GM19043 (cell line): ENCODE measurements at regions not wholly inside any gene's neighbourhood (a gene's known extent, or its start where the extent isn't known, plus 50 kb on each side); places are given as distances from the start of the nearest gene placed in this dataset.
"Not testable (repeated sequence)": the region's sequence is repeated elsewhere in the genome, so short reads cannot be mapped to it uniquely, and the experiment has no call there.

Source experiments
- ATAC-seq: cut with Tn5 transposase; IDR thresholded peaks from one replicate; pipeline ENCODE4 v1.9.1; 2021; ENCODE audit warnings: low read depth; ENCODE audit not compliant: unreplicated experiment

DNA sequence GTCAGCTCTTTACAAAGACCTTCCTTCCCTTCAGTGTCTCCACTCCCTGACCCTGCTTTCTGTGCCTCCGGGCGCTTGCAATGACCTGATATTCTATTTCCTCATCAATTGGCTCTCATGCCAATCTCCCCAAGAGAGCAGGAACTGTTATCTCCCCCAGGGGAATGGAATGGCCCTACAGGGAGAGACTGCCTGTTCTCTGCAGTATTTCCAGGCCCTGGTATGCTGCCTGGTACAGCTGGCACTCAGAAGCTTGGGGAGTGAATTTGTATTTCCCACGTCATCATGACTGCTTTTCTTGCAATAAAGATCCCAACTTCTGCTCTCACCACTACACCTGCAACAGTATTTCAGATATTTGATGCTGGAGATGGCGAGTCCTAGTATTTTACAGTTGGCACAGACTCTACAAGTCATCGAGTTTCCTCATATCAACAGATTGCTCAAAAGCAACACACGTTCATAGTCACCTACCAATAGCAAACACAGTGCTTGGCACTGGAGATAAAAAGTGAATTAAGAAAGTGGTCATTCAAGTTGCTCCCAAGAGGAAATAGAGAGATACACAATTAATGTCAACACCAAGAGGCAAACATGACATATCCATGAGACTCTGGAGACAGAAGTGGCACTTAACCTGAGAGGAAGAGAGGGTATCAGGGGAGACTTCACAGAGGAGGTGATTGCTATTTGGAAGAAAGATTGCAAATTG lies 90.5 kb upstream of the EGFL6 start:
- ATAC-seq: no peak

DNA sequence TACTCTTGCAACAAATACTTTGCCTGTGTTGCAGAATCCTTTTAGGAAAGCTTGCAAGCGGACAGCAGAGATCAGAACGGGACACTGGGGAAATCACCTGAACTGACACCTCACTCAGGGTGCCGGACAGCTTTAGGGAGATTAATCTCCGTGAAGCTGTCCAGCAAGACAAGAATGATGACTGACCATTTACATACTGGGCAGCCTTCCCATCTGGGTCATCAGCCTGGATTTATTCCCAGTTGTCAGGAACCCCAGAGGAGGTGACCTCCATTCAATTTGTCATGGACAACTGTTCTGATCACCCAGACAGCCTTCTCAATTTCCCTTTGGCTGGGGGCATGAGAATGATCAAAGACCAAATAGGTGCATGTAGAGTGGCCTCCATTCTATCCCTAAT lies 93.0 kb upstream of the EGFL6 start:
- no peak for ATAC-seq

DNA sequence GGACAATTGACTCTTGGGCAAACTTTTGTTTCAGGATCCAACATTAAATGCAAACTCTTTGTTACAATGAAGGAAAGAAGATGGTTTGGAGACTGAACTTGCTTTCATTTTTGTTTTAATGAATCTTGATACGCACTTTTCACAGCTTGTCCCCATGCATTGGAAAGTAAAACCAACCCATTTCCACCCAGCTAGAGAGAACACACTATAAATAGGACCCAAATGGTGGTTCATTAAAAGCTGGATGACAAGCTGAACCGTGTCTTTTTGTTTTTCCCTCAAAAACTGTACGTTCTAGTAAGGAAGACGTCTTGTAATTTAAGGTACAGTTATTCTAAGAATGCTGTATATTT lies 95.3 kb upstream of the EGFL6 start:
- peak; percentile 44 for ATAC-seq

DNA sequence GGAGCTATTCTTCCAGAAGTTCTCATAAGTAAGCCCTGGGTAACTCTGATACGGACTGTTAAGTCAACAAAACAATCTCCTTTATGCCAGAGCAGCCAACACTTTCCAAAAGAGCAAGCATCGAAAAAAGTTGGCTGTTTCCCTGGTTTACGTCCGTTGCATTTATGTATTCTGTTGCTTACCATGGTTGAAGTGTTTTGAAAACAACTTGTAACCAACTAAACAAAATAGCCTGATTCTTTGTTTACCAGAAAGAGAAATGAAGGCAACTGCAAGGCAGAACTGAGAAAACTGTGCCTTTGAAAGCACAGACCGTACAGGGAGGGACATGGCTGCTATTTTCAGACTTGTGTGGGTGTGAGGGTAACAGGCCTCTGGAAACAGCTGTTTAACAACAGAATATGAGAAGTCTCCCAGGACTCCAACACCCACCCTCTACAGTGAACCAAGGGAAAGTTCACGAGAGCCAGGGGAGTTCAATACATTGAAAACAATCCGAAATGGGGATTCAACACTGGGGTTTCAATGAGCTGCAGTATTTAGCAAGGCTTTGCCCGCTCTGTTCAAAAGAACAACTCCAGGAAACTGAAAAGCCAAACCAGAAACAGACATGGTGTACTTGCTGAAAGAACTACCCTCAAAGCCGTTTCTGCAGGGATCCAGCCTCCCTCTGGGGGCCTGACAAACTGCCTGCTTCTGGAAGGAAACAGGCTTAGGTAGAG lies 95.8 kb upstream of the EGFL6 start:
- ATAC-seq: peak; percentile 80

DNA sequence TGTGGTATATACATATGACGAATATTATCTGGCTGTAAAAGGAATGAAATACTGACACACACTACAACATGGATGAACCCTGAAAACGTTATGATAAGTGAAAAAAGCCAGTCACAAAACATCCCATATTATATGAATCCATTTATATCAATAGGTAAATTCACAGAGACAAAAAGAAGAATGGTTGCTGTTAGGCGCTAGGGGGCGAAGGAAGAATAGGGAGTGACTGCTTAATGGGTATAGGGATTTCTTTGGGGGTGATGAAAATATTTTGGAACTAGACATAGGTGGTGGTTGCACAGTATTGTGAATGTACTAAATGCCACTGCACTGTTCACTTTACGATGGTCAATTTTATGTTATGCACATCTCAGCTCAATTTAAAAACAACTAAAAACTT lies 96.4 kb upstream of the EGFL6 start:
- no peak for ATAC-seq

DNA sequence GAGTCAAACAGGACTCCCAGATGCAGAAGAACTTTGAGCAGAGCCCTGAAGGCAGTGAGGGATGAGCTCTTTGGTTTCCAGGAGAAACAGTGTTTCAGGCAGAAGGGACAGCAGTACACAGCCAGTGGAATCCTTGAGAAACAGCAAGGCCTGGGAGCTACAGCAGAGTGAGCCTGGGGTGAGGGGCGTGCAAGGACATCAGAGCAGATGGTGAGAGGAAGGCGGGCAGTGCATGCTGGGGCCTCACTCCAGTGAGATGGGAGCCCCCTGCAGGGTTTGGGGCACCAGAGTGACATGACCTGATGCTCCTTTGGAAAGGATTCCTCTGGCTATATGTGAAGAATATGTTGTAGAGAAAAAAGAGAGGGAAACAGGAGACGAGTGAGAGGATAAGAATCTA lies 98.1 kb upstream of the EGFL6 start:
- no peak for ATAC-seq

DNA sequence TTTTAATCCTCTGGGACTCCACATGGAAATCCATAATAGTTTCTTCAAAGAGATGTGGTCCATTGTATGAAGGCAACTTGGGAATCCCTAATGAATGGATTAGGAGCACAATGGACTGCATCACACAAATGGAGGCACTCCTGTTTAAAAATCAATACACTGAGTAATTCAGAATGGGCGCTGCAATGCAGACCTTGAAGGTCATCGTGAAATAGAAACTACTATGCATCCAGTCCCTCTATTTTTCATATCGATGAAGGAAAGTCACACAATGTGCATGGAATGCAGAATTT lies 98.8 kb upstream of the EGFL6 start:
- no peak for ATAC-seq

DNA sequence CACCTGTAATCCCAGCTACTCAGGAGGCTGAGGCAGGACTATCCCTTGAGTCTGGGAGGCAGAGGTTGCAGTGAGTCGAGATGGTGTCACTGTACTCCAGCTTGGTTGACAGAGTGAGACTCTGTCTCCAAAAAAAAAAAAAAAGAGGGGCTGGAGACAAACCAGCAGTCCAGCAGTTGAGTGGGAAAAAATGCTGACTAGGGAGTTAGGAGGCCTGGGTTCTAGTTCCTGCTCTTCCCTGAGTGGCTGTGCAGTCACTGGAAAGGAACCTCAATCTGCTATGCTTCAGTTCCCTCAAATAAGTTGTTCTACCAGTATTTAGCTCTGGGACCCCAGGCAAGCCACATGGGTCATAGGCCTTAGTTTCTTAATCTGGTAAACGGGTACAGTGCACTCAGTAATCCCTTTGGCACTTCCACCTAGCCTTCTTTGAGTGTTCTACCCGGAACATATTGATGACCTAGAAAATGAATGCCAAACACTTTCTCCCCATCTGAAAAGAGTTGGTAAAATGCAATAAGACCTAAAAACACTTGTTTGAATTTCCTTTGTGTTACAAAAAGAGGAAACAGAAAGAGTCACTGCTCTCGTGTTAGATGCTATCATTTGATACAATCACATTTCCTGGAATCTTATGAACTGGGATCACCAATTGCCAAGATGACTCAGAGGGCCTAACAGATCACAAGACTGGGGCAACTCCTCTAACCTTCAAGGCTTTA lies 99.3 kb upstream of the EGFL6 start:
- ATAC-seq: no peak

DNA sequence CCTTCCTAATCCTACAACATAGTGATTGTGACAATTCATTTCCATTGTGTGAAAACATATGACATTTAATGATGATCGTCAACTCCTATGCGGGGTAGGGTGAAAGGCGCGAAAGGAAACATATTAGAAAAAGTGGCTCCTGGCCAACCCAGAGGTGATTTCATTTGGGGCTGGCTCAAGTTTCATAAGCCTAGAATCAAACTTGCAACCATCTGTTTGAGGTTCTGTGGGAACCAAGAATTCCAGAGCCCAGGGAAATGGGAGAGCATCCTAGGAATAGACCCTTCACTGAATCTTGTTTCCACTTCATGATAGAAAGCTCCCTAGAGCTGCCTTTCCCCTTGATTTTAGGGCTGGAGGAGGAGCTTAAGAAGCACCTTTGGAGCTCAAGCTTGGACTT lies 101.3 kb upstream of the EGFL6 start:
- ATAC-seq: no peak

DNA sequence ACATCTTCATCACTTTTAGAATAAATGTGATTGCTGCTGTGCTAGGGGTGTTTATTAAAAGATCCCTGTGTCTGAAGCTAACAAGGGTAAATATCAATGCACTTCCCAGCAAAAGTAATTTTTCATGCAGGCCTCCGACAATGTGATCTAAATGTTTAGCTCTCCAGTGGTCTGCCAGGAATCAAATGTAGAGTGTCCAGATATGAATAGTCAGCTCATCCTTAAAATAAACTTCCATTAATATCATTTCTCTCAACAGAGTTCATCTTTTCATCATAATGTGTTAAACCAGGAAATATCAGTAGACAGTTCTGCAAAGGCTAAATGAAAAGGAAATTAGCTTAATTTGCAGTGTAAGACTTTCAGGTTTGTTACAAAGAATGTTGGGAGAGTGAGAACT lies 102.2 kb upstream of the EGFL6 start:
- ATAC-seq: no peak

DNA sequence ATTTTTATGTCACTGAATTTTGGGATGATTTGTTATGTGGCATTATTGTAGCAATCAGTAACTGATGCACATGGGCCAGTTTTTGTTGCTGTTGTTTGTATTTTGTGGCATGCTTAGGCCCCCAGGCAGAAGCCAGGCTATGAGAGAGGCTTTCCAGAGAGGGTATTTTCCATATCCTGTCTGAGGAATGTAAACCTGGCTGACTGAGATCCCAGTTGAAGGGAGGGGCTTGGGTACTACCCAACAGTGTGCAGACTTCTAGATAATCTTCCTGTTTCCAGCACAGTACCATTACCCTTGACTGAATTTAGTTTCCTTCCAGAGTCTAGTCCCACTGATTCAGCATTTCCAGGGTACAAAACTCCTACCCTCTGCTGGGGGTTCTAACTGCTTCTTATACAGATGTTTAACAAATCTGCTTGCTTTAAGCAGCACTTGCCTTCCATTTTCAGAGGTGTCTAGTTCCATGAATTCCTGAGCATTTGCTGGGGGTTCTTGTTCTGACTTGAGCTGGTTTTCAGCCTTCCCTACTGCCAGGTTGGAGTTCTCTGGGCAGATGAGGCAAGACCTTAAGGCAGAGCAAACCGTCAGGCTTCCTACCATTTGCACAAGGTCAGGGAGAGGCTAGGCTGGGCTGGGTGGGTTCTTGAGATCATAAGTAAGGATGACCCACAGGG lies 104.7 kb upstream of the EGFL6 start:
- no peak for ATAC-seq

DNA sequence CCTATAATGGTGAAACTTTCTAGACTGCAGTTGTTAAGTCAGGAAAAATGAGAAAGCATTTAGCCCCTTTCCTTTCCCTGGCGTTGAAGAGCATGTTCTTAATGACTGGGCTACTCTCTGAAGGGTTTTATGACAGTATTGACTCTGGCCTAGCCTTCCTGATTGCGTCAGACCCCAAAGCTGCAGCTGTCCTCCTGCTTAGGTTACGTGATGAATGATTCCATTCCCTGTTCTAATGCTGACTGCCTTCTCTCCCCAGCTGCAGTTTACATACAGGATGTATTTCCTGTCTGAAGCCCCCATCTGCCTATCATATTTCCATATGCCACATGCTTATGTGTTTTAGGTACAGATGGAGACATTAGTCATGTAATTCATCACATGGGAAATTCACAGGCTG lies 105.8 kb upstream of the EGFL6 start:
- no peak for ATAC-seq

DNA sequence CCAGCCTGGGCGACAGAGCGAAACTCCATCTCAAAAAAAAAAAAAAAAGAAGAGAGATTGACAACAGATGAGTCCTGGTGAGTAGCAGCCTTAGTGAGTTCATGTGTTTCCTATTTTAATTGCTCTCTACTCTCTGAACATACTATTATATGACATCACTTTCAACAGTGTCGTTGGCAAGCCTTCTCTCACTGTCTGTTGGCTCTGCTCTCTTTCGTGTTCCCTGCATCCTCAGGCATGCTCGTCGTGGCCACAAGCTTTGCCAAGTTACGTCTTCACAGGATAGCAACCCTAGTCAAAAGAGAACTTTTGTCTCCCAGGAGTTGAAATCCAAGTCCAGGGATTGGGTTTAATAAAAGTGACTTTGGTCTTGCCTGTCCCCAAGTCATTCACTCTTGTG lies 117.1 kb upstream of the EGFL6 start:
- ATAC-seq: no peak

DNA sequence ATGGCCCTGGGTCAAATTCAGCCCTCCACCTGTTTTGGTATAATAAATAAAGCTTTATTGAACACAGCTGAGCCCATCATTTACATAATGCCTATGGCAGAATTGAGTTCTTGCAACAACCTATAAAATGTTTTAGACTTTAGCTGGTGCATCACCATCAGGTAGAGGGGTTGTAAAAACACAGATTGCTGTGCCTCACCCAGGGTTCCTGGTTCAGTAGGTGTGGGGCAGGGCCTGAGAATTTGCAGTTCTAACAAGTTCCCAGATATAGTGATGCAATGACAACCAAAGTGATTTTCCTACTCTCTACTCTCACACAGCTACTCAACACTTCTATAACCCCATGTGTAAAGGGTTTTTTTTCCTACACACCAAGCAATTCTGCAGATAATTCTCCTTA lies 120.0 kb upstream of the EGFL6 start:
- no peak for ATAC-seq

DNA sequence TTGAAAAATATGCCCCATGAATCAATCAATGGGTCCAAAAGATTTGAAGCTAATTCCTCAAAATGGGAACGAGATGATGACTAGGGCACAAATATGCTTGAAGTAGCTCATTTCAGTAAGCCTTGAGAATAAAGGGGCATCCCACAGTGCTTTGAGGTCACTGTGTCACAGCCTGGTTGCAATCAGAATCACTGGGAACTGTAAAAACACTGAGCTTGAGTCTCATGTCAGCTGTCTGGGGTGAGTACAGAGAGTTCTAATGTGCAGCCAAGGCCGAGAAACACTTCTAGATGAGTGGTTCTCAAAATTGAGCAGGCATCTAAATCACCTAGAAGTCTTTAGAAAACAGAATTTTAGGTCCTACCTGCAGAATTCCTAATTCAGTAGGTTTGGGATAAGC lies 120.5 kb upstream of the EGFL6 start:
- no peak for ATAC-seq

DNA sequence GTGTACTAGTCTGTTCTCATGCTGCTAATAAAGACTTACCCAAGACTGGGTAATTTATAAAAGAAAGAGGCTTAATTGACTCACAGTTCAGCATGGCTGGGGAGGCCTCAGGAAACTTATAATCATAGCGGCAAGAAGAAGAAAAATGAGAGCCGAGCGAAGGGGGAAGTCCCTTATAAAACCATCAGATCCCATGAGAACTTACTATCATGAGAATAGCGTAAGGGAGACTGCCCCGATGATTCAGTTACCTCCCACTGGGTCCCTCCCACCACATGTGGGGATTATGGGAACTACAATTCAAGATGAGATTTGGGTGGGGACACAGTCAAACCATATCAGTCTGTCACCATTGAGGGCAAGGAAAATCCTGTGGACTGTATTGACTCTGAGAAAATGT lies 121.8 kb upstream of the ATXN3L start:
- not testable (repeated sequence) for ATAC-seq

DNA sequence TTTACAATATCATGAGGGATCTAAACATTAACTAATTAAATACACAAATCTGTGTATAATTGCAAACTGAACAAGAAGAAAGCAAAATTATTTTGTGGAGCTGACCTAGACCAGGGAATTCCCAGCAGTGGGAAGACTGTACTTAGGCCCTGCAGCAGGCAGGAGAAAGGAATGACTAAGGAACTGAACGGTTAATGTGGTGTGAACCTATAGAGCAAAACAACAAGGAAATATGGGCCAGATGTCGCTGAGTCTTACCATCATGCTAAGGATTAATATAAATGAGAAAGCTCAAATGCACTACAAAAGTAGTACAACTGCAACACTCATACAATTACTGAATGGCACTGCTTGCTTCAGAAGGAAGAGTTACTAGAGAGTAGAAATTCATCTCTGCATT lies 120.3 kb upstream of the ATXN3L start:
- no peak for ATAC-seq

DNA sequence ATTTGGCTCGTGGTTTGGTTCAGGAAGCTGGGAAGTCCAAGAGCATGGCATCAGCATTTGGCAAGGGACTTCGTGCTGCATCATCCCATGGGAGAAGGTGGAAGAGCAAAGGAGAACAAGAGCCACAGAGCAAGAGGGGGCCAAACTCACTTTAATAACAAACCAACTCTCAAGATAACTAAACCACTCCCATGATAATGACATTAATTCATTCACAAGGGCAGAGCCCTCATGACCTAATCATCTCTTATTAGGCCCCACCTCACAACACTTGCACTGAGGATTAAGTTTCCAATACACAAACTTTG lies 113.4 kb upstream of the ATXN3L start:
- no peak for ATAC-seq

DNA sequence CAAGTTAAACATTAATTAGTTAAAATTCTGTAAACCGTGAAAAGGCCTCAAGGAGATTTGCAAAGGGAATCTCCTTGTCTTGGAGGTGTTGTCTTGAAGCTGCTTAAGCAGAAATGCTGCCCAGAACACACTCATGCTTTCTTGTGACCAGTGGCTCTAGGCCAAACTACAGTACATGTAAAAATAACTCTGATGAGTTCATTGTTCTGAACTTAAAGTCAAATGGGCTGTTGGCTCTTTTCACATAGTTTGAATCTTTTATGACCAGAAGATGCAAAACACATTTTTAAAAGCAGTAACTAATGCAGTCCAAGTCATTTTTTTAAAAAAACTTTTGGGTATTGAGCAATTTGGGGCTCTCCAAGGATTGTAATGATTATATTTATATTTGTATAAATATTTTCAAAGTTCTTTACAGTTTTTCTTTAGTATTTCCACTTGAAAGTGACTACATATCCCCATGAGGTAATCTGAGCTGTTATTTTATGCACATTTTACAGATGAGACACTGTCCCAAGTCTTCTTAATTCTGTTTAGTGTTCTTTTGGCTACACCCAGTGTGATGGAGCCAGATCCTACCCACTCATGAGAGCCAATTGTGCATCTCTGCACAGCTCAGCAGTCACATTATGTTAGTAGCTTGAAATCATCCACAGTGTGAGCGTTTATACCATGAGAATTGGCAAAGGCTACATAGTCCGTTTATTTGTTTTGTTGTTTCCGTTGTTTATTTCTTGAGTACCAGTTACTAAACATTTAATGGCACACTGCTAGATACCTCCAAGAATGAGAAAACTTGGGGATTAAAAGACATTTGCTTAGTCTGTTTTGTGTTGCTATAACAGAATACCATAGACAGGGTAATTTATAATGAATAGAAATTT lies 112.8 kb upstream of the ATXN3L start:
- ATAC-seq: no peak

DNA sequence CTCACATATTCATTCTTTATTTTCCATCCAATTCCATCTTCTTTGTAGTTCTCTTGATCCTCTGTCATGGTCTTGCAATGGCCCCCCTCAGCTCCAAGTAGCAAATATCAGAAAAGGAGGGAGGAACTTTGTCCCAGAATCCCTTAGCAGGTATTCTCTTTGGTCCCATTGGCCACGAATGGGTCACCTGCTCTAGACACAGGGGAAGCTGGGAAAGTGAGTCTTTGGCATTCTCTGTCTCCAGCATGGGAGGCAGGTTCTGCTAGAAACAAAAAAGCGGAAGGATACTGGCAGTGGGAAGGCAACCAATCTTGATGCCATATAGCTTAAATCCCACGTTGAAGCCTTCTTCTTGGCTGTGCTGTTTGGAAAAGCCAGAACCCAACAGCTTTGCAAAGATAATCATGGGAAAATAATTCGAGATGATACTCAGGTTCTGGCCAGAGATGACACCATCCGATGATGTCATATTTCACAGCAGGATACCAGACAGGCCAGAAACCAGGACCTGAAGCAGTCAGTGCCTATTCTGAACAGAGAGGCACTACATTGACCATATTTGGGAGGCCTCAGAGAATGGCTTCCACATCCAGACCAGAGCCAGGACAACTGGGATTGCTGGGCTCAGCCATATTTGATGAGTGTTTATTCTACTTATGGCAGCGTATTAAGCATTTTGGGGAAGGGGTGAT lies 110.4 kb upstream of the ATXN3L start:
- ATAC-seq: no peak
